NCI-H1436 (cell line): ENCODE measurements at regions not wholly inside any gene's neighbourhood (a gene's known extent, or its start where the extent isn't known, plus 50 kb on each side); places are given as distances from the start of the nearest gene placed in this dataset.
"Not testable (repeated sequence)": the region's sequence is repeated elsewhere in the genome, so short reads cannot be mapped to it uniquely, and the experiment has no call there.

Experiments
- DNase-seq: peaks from one replicate; lab custom pipeline; 2025; lab: John Stamatoyannopoulos, UW

DNA sequence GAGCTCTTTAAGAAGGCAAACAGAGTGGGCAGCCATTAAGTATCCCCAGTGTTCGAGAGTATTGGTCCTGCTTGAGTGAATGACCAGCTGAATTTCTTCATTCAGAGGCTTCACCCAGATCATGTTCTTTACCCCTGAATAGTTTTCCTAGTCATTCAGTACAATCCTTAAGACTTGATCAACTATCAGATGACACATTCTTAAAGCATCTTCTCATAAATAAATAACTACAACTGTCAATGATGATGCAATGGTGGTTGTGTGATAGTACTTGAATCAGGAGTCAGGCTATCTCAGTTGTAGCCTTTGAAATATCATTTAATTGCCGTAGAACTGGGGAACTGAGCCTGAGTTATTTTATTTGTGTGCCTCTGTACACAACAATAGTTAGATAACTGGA lies 416.8 kb upstream of the CCL2 start:
- DNase-seq = no peak

DNA sequence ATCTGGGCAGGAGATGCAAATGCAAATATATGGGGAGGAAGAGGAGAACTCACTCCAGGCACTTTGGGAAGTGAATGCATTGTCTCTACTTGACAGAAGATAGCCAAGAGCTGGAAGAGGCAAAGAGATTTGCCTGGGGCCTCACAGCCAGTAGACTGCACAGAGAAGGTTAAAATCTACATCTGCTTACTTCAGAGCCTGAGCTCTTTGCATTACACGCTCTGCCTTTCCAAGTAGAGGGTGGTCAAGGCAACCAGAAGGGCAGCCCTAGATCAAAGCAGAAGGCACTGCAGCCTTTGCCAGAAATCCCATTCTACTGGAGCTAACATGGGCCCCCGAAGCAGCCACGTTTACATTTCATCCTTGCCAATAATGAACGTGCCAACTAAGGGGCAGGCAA lies 407.2 kb upstream of the CCL2 start:
- no peak for DNase-seq

DNA sequence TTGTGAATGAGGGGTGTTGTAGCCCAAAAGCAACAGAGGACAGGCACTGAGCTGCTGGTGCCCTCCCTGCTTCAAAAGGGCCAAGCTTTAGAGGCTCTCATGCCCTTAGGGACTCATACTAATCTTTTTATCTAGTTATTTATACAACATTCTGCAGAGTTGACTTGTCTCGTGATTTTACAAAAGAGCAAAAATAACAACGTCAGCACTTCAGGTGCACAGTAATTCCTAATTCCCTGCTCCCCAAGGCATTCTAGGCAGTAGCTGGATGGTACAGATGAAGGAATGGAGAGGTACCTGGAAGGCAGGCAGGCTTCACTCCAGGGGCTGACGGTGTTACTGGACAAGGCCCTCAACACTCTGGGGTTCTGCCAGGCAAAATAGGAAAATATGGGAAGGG lies 406.7 kb upstream of the CCL2 start:
- no peak for DNase-seq

DNA sequence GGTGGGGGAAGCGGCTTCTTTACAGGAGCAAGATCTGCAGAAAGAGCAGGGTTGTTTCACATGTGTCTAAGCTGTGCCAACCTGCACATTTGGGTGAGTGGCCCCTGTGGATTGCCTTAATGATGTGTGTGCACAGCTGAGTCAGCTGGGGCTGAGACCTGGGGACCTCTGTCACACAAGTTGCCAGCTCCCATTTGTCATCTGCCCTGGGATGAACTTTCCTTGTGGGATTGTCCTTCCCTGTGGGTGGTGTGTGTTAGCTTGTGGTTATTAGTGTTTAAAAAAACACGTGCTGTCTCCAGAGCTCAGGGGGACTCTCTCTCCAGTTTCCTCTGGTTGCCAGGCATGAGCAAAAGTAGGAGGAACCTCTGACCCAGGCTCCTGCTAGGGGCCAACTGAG lies 400.5 kb upstream of the CCL2 start:
- no peak for DNase-seq

DNA sequence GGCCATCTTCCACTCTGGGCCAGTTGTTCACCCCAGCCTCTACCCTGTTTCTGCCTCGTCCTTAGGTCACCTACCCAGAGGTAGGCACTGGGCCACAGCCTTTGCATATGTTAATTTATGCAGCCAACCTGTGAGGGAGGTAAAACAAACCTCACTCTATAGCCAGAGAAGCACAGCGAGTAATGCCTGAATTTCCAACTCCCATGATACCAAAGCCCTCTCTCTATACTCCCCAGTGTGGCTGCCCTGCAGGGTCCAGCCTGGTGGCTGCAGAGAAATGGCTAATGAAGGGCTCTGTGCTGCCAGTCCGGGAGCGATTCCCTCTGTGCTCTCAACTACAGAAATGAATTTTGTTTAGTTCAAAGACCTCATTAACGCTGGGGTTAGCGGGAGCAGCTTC lies 397.0 kb upstream of the CCL2 start:
- no peak for DNase-seq

DNA sequence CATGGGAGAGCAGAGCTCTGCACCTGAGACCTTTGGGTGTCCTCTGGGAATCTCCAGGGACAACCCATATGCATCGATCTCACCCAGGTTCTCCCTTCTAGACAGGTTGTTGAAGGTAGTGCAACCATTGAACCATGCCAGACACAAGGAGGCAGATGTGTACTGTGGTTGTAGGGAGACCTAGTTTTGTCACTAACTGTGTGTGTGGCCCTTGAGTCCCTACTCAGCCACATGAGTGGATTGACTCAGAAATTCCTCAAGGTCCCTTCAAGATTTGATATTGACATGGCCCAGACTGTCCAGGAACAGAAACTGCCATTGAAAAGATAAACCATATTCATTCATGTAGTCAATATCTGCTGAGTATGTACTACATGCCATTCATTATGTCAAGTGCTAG lies 396.4 kb upstream of the CCL2 start:
- DNase-seq = no peak

DNA sequence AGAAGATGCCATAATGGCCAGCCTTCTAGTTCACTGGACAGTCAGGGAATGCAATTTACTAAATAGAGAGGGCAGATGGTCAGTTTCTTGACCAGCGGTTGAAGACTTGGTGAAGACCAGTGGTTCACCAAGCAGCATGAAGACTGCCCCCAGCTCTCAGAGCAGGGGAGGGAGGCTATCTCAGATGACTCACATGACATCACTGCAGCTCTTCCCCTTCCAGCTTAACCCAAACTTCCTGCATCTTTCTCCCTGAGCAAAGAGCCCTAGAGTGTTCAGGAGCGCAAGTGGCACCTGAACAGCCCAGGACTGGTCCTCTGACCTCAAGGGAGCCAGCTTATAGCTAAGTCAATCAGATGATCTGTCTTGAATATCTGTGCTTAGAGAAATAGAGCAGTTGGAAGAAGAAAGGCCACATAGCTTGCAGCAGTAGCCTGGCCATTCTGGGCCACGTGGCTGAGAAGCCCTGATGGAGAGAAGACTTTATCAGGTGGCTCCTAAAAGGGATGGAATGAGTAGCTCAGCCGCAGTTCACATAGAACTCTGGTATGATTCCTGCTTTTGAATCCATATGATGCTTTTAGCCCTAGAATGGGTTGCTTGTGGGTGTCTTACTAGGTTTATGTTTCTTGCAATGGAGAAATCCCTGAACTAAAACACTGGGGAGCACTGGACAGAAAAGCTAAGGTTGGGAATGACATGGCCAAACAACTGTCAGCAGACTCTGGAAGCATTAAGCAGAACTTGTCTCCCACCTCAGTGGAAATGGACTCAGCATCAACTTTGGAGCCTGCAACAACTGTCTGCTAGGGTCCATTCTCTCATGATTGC lies 392.1 kb upstream of the CCL2 start:
- DNase-seq = no peak

DNA sequence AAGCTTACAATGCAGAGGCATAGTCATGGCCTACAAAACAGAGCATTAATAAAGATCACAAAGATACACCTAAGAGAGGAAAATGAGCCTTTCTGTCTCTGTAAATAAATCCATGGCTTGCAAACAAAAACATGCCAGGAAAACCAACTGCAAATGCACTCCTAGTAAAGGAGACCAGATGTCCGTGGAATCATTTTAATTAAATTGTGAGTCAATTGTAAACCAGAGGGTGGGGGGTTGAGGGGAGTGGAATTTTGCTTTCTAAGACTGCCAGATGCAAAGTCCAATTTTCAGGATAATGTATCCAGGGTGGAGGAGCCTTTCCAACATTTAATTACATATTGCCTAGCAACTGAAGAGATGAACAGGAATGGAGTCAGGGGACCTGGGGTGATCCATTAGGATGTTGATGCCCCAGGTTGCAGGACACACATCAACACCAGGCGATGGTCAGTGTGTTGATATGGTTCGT lies 390.3 kb upstream of the CCL2 start:
- DNase-seq = no peak

DNA sequence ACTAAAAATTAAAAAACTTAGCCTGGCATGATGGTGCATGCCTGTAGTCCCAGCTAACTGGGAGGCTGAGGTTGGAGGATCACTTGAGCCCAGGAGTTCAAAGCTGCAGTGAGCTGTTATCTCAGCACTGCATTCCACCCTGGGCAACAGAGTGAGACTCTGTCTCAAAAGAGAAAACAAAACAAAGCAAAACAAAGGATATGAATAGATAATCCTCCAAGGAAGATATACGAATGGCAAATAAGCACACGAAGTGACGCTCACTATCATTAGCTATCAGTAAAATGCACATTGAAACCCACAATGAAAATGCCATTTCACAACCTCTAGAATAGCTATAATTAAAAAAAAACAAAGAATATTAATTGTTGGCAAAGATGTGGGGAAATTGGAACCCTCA lies 386.2 kb upstream of the CCL2 start:
- no peak for DNase-seq

DNA sequence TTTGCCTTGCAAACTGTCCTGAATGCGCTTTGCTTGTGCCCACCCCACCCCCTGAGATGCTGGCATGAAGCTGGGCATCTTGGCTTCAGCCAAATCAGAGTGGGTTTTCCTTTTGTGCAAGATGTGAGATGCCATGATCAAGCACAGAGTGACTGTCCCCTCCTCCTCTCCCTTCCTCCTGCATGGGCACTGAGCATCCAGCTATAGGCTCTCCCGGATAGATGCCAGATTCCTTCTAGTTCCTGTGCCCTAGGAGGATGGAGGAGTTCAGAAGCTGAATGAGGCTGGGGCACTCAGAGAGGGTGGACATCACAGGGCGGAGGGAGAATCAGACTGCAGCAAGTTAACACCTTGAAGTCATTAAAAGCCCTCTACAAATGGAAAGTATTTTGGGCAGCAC lies 384.1 kb upstream of the CCL2 start:
- no peak for DNase-seq

DNA sequence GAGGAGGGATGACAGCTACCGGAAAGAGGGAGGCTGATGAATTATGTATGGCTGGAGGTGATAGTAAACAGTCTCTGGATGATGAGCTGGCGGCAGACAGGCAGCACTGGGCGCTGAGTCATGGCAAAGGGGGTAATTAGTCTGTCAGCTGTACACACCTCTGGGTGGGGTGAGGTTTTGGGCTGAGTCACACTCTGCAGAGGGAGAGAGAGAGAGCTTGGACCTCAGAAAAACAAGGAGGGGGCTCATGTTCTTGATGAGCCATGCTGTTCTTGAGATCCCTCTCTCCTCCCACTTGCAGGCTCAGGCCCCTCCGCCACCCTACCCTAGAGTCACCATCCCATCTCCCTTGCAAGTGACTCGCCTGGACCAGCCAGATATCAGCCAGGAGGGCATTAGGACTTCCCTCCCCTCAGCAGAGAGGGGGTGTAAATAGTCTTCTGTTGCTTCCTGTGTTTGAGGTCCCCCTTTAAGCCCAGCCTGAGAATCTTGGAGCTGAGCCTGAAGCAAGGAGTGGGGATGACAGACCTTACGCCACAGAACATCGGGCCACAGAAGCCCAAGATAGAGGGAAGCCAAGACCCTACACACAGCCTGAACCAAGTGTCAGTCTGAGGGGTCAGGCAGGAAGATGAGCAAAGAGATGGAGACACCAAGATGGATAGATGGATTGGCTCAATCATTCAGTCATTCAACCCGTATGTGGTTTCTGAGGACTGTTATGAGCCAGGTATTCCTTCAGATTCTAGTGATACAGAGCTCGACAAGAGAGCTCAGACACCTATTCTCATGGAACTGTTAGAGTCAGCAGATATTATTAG lies 383.2 kb upstream of the CCL2 start:
- no peak for DNase-seq

DNA sequence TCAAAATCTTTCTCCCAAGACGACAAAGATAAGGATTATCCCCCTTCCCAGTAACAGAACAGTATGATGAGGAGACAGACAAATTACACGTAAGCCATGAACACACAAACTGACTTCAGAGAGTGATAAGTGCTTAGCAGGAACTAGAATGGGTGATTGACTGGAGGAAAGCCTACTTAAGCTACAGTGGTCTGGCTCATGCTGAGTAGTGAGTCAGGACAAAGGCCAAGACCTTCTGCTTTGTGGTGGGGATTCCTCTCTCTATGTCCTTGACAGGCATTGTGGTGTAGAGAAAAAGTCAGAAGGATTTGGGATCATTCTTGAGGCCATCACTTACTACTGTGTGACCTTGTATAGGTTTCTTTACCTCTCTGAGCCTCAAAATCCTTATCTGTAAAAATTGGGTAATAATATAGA lies 381.9 kb upstream of the CCL2 start:
- DNase-seq = no peak

DNA sequence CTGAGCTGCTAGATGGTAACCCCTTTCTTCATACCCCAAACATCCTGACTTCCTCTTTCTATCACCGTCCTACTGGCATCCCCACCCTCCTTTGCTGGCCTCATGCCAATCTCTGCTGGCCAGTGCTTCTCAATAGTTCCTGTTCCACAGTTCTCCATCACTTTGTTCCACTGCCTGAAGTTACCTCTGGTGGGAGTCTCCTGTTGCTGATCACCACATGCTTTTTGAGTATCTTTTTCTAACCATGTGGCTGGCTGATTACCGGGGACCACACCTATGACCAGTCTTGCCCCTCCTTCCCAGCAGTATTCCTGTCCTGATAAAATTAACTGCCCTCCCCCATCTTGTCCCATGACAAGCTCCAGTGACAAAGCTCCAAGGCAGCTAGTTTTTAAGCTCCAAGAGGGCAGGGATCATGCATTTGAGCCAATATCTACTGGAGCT lies 380.4 kb upstream of the CCL2 start:
- no peak for DNase-seq

DNA sequence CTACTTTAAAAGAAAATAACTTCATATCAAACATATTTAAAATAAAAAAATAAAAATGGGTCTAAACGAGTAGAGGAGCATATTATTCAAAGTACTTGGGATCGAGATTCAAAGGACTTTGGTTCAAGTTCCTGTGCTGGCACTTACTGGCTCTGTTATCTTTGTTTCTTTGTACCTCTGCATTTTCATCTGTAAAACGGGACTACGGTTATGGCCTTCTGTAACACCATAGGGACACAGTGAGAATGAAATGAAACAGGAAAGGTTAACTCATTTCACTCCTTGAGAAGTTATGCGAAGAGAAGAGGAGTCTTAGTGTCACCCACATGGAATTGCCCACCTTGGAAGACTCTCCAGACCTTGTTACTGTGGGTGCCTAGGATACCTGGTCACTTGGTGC lies 379.1 kb upstream of the CCL2 start:
- DNase-seq = no peak

DNA sequence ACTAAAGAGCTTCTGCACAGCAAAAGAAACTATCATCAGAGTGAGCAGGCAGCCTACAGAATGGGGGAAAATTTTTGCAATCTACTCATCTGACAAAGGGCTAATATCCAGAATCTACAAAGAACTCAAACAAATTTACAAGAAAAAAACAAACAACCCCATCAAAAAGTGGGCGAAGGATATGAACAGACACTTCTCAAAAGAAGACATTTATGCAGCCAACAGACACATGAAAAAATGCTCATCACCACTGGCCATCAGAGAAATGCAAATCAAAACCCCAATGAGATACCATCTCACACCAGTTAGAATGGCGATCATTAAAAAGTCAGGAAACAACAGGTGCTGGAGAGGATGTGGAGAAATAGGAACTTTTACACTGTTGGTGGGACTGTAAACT lies 372.8 kb upstream of the CCL2 start:
- DNase-seq = not testable (repeated sequence)

DNA sequence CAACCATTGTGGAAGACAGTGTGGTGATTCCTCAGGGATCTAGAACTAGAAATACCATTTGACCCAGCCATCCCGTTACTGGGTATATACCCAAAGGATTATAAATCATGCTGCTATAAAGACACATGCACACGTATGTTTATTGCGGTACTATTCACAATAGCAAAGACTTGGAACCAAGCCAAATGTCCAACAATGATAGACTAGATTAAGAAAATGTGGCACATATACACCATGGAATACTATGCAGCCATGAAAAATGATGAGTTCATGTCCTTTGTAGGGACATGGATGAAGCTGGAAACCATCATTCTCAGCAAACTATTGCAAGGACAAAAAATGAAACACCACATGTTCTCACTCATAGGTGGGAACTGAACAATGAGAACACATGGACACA lies 372.4 kb upstream of the CCL2 start:
- DNase-seq = not testable (repeated sequence)

DNA sequence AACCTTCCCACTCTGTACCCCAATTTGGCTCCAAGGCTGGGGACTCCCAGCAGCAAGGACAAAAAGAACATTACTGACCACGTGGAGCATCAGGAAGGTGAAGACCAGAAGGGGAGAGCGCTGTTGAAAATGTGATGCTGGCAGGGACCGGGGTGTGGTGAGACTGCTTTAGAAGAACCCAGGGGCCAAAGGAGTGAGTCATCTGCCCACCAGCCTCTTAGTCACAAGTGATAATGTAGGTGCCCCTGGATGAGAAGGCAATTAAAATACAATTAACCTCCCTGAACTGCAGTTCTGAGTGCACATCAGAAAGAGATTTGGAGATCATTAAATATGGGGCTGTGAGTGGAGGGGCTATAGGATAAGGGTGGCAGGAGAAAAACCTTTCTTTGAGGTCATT lies 366.6 kb upstream of the CCL2 start:
- DNase-seq = no peak

DNA sequence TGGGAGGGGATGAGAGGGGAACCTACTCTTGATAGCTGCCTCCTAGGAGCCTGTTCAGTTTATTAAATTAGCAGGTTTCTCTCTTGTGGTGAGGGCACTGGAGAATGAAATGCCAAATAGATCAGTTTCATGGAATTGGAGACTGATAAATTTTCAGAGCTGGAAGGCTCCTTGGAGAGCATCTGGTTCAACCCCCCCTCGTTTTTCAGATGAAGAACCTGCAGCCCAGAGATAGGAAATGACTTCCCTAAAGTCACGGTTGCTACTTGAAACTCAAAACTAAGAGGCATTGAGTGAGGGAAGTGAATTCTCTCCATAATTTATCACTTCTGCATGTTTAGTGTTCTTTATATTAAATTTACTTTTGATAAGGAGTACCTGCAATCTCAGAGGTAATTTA lies 366.0 kb upstream of the CCL2 start:
- DNase-seq = no peak

DNA sequence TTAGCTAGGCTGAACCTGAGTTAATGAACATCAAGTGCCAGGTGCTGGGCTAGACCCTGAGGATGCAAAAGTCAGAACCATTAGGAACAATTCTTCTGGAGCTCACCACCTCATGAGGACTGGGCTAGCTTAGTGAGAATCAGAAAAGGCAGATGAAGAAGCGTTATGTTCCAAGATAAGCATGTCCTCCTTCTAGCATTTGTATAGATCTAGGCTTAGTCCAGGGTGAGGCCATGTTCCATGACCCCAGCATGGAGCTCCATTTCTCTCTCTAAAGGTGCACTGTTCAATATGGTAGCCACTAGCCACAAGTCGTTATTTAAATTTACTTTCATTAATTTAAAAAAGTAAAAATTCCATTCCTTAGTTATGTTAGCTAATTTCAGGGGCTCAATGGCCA lies 365.3 kb upstream of the CCL2 start:
- DNase-seq = no peak

DNA sequence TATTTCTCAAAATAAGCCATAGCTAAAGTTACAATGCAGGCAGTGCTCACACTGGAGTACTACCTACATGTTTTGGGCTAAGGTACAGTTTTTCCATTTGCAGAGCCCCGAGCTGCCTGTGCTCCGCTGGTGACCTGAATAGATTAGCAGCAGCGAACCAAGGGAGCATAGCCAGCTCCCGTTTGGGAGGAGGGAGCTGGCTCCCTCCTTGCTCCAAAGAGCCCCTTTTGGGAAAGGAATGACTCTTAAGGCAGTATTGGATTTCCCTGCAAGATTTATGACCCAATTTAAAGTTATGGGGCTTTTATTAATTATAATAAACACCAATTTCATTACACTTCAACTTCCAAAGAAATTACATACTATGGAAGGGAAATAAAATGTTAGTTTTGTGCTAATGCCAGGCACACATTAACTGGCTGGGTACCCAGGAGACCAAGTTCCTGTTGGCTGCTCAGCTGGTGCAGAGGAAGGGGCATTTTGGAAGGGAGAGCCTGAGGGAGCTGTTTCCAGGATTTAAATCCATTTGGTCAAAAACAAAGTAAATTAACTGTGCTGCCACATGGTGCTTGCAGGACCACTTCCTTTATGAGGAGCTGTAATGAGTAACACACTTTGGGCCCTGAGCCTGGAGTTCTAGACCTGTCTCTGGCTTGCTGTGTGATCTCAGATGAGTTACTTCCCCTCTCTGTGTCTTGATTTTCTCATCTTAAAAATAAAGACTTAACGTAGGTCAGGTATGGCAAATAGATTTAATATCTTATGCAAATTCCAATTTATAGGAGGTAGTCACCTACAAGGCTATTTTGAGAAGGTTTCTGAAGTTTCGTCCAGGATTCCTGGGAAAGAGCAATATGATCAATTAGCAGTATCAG lies 362.1 kb upstream of the CCL2 start:
- DNase-seq = no peak

DNA sequence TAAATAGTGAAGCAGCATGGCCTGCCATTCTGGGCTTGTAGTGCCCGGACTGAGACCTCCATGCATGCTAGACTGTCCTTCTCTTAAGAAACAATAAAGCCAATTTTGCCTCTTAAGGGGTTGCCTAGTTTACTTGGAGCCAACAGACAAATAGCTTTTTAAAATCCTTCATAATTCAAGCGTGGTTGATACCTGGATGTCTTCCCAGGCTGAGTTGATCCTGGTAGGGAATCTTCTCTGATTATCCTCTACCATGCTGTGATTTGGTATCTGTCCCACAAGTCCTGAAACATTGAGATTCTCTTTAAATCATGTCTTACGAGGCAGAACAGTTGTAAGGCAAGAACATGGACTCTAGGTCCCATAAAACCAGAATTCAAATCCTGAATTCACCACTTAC lies 359.6 kb upstream of the CCL2 start:
- DNase-seq = no peak

DNA sequence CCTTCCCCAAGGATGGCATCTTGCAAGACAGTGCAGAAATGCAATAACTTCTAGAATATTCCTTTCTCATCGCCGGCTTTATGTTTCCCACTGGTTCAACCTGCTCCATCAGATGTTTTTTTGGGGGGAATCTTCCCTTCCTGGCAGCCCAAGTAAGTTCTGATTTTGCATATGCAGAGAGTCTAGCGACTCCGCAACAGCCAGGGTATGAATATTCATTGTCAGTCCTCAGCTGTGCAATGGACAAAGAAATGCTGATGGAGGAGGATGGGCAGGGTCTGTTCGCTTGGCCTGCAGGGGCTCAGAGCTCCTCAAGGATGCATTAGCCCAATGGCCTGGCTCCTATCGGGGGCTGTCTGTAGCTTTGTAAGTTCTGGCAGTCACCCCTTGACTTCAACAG lies 358.8 kb upstream of the CCL2 start:
- no peak for DNase-seq
